ENCODE measurements at regions not wholly inside any gene's neighbourhood (a gene's known extent, or its start where the extent isn't known, plus 50 kb on each side); places are given as distances from the start of the nearest gene placed in this dataset.

- TF ChIP-seq, protein P1, sequence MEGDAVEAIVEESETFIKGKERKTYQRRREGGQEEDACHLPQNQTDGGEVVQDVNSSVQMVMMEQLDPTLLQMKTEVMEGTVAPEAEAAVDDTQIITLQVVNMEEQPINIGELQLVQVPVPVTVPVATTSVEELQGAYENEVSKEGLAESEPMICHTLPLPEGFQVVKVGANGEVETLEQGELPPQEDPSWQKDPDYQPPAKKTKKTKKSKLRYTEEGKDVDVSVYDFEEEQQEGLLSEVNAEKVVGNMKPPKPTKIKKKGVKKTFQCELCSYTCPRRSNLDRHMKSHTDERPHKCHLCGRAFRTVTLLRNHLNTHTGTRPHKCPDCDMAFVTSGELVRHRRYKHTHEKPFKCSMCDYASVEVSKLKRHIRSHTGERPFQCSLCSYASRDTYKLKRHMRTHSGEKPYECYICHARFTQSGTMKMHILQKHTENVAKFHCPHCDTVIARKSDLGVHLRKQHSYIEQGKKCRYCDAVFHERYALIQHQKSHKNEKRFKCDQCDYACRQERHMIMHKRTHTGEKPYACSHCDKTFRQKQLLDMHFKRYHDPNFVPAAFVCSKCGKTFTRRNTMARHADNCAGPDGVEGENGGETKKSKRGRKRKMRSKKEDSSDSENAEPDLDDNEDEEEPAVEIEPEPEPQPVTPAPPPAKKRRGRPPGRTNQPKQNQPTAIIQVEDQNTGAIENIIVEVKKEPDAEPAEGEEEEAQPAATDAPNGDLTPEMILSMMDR (IDR thresholded peaks at IDR 0.05 in 8 of 11, conservative IDR thresholded peaks at IDR 0.05 in 3 of 11) = no peak
- no peak for TF ChIP-seq POLR2AphosphoS5 (IDR thresholded peaks at IDR 0.05)
Observed at GRCh38 chr4:156238171-156238570, 284.5 kb upstream of the CTSO start.

All from spleen (tissue), 7 donors.